ENCODE measurements at regions not wholly inside any gene's neighbourhood (a gene's known extent, or its start where the extent isn't known, plus 50 kb on each side); places are given as distances from the start of the nearest gene placed in this dataset.

DNA sequence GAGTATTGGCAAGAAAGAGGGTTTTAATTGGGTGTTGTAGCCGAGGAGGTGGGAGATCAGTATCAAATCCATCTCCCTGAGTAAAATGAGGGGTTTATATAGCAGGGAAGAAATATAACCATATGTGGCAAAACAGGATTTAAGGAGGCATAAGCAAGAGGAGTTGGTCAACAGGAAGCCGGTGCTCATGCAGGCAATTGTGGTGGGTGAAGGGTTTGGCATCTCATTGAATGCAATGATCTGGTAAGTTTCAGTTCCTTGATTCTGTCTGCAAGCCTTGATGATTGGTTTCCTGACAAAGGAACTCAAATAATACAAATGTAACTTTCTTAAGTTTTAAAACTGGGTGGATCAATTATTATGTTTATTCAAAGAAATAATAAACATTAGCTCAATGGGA lies 564.4 kb upstream of the LINC00305 start:
- no peak overlapping the region for H2AFZ ChIP-seq (ENCODE audit: control insufficient read depth, low read length)
- no peak overlapping the region for H3K4me3 ChIP-seq (ENCODE audit: control insufficient read depth in 2 of 3, extremely low read depth in 1 of 3, insufficient read depth in 2 of 3, low read depth in 1 of 3, low read length in 3 of 3)
- no peaks in the 10 kb centered on the region for H3K27me3 ChIP-seq (ENCODE audit: control insufficient read depth, extremely low read depth, insufficient read depth, low read length)
- no peaks in the 10 kb centered on the region for H3K9me3 ChIP-seq (ENCODE audit: control insufficient read depth, low read depth, low read length)
- H3K4me1 ChIP-seq (ENCODE audit: control insufficient read depth, extremely low read depth, insufficient read depth, low read length) = no peaks in the 10 kb centered on the region
- dilution Hi-C loops (cut with MboI; ENCODE audit: extremely low pct_ligation_motif_present, low sequenced_read_pairs) = no loop called here
- H3K79me2 ChIP-seq (ENCODE audit: control insufficient read depth, insufficient read depth, low read length) = no peaks in the 10 kb centered on the region
- H4K20me1 ChIP-seq (ENCODE audit: control insufficient read depth, extremely low read depth, insufficient read depth, low read length) = no peaks in the 10 kb centered on the region
- H3K9me1 ChIP-seq (ENCODE audit: control insufficient read depth, extremely low read depth, insufficient read depth, low read length) = no peaks in the 10 kb centered on the region
- no peak overlapping the region for H3K9ac ChIP-seq (ENCODE audit: control insufficient read depth, extremely low read depth, insufficient read depth, low read length)
- no peak for DNase-seq (ENCODE audit: low read depth, low spot score)
- H3K36me3 ChIP-seq (ENCODE audit: control insufficient read depth in 2 of 2, extremely low read depth in 1 of 2, insufficient read depth in 2 of 2, low read length in 2 of 2) = no peaks in the 10 kb centered on the region
- H3K4me2 ChIP-seq (ENCODE audit: control insufficient read depth, extremely low read depth, insufficient read depth, low read depth, low read length) = no peak overlapping the region
- H3K27ac ChIP-seq (ENCODE audit: control insufficient read depth, insufficient read depth, low read length) = no peak overlapping the region
- TF ChIP-seq, protein P1, sequence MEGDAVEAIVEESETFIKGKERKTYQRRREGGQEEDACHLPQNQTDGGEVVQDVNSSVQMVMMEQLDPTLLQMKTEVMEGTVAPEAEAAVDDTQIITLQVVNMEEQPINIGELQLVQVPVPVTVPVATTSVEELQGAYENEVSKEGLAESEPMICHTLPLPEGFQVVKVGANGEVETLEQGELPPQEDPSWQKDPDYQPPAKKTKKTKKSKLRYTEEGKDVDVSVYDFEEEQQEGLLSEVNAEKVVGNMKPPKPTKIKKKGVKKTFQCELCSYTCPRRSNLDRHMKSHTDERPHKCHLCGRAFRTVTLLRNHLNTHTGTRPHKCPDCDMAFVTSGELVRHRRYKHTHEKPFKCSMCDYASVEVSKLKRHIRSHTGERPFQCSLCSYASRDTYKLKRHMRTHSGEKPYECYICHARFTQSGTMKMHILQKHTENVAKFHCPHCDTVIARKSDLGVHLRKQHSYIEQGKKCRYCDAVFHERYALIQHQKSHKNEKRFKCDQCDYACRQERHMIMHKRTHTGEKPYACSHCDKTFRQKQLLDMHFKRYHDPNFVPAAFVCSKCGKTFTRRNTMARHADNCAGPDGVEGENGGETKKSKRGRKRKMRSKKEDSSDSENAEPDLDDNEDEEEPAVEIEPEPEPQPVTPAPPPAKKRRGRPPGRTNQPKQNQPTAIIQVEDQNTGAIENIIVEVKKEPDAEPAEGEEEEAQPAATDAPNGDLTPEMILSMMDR (optimal IDR thresholded peaks at IDR 0.05 in 1 of 3, IDR thresholded peaks at IDR 0.05 in 1 of 3, conservative IDR thresholded peaks at IDR 0.05 in 1 of 3; ENCODE audit: extremely low read depth in 1 of 3, insufficient read depth in 2 of 3, low read length in 3 of 3) = no peak
- no peak for TF ChIP-seq EZH2 (IDR thresholded peaks at IDR 0.05; ENCODE audit: low read length)
- no peak for FAIRE-seq

DNA sequence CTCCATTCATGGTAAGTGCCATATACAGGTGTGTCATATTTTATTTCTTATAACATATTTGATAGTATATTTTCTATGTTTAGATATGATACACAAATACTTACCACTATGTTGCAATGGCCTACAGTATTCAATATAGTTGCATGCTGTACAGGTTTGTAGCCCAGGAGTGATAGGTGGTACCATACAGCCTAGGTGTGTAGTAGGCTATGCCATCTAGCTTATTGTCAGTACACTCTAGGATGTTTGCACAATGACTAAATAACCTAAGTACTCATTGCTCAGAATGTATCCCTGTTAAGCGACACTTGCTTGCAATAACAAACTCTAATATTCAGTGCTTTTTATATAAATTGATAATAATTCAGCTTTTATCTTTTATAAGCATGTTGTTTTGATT lies 563.1 kb upstream of the LINC00305 start:
- TF ChIP-seq, protein P1 (optimal IDR thresholded peaks at IDR 0.05 in 1 of 3, IDR thresholded peaks at IDR 0.05 in 1 of 3, conservative IDR thresholded peaks at IDR 0.05 in 1 of 3; ENCODE audit: extremely low read depth in 1 of 3, insufficient read depth in 2 of 3, low read length in 3 of 3) = no peak
- TF ChIP-seq EZH2 (IDR thresholded peaks at IDR 0.05; ENCODE audit: low read length) = no peak
- Histone ChIP-seq H3K9ac (ENCODE audit: control insufficient read depth, extremely low read depth, insufficient read depth, low read length) (no peak overlapping the region), H3K9me1 (ENCODE audit: control insufficient read depth, extremely low read depth, insufficient read depth, low read length) (no peaks in the 10 kb centered on the region), H3K9me3 (ENCODE audit: control insufficient read depth, low read depth, low read length) (no peaks in the 10 kb centered on the region), H3K27ac (ENCODE audit: control insufficient read depth, insufficient read depth, low read length) (no peak overlapping the region), H3K4me2 (ENCODE audit: control insufficient read depth, extremely low read depth, insufficient read depth, low read depth, low read length) (no peak overlapping the region), H3K4me3 (ENCODE audit: control insufficient read depth in 2 of 3, extremely low read depth in 1 of 3, insufficient read depth in 2 of 3, low read depth in 1 of 3, low read length in 3 of 3) (no peak overlapping the region), H3K36me3 (ENCODE audit: control insufficient read depth in 2 of 2, extremely low read depth in 1 of 2, insufficient read depth in 2 of 2, low read length in 2 of 2) (no peaks in the 10 kb centered on the region), H3K4me1 (ENCODE audit: control insufficient read depth, extremely low read depth, insufficient read depth, low read length) (no peaks in the 10 kb centered on the region), H3K79me2 (ENCODE audit: control insufficient read depth, insufficient read depth, low read length) (no peaks in the 10 kb centered on the region), H3K27me3 (ENCODE audit: control insufficient read depth, extremely low read depth, insufficient read depth, low read length) (no peaks in the 10 kb centered on the region), H2AFZ (ENCODE audit: control insufficient read depth, low read length) (no peak overlapping the region), H4K20me1 (ENCODE audit: control insufficient read depth, extremely low read depth, insufficient read depth, low read length) (no peaks in the 10 kb centered on the region)
- no peak for FAIRE-seq
- dilution Hi-C loops (cut with MboI; ENCODE audit: extremely low pct_ligation_motif_present, low sequenced_read_pairs) = no loop called here
- no peak for DNase-seq (ENCODE audit: low read depth, low spot score)

All from keratinocyte (primary cell).